HAP-1 (cell line): ENCODE measurements at regions not wholly inside any gene's neighbourhood (a gene's known extent, or its start where the extent isn't known, plus 50 kb on each side); places are given as distances from the start of the nearest gene placed in this dataset.
"Not testable (repeated sequence)": the region's sequence is repeated elsewhere in the genome, so short reads cannot be mapped to it uniquely, and the experiment has no call there.

Experiments
- DNase-seq, 2 experiments: peaks; one replicate each; pipeline ENCODE4 v3.0.0-alpha.2; 2016 to 2020; ENCODE audit warnings: low spot score in 2 of 2
- H3K27me3 ChIP-seq: fragments of 250-450 bp; sonication (Bioruptor Pico); 2 replicates; pipeline ENCODE4 v1.5.1; 2020; ENCODE audit warnings: low read depth, mild to moderate bottlenecking, moderate library complexity
- H3K36me3 ChIP-seq: fragments of 250-450 bp; sonication (Bioruptor Pico); replicated peaks from 2 replicates; pipeline ENCODE4 v1.5.1; 2020; ENCODE audit warnings: mild to moderate bottlenecking
- H3K4me1 ChIP-seq: fragments of 250-450 bp; sonication (Bioruptor Pico); 2 replicates; pipeline ENCODE4 v1.5.1; 2020; ENCODE audit warnings: mild to moderate bottlenecking
- H3K4me3 ChIP-seq: fragments of 250-450 bp; sonication (Bioruptor Pico); 2 replicates; pipeline ENCODE4 v1.5.1; 2020; ENCODE audit warnings: mild to moderate bottlenecking, moderate library complexity
- H3K9me3 ChIP-seq: fragments of 250-450 bp; sonication (Bioruptor Pico); 2 replicates; pipeline ENCODE4 v1.5.1; 2020; ENCODE audit warnings: mild to moderate bottlenecking, moderate library complexity
- in situ Hi-C: fragments of 300-500 bp; cut with MboI; formaldehyde crosslinking; loops from 3 replicates; pipeline ENCODE4 v1.14.3; 2020; ENCODE audit warnings: low sequenced_read_pairs, inconsistent platforms, mixed read lengths

- no peaks in the 10 kb centered on the region for H3K36me3 ChIP-seq
- H3K9me3 ChIP-seq: no peaks in the 10 kb centered on the region; the same call in 1 of the 2 replicates
- H3K27me3 ChIP-seq: no peaks in the 10 kb centered on the region
- no peaks in the 10 kb centered on the region for H3K4me1 ChIP-seq
- no peak overlapping the region for H3K4me3 ChIP-seq
- in situ Hi-C loops: no loop called here
- DNase-seq: no peak
These were observed 215.3 kb downstream of the FOXD4L6 start for GRCh38 chr9:40913096-40913719.

GRCh38 chr9:40912679-40913078 lies 215.8 kb downstream of the FOXD4L6 start:
- in situ Hi-C loops, DNase-seq, H3K9me3 ChIP-seq, H3K4me3 ChIP-seq, H3K4me1 ChIP-seq, H3K27me3 ChIP-seq, H3K36me3 ChIP-seq: not testable (repeated sequence)

GRCh38 chr9:40911647-40912046 lies 216.8 kb downstream of the FOXD4L6 start:
- no peaks in the 10 kb centered on the region for H3K36me3 ChIP-seq
- DNase-seq: no peak
- no peak overlapping the region for H3K4me3 ChIP-seq
- in situ Hi-C loops: no loop called here
- no peaks in the 10 kb centered on the region for H3K4me1 ChIP-seq
- H3K27me3 ChIP-seq: no peaks in the 10 kb centered on the region
- H3K9me3 ChIP-seq: no peaks in the 10 kb centered on the region; the same call in 1 of the 2 replicates

GRCh38 chr9:40910995-40911394 lies 217.5 kb downstream of the FOXD4L6 start:
- H3K9me3 ChIP-seq, H3K36me3 ChIP-seq, in situ Hi-C loops, H3K4me3 ChIP-seq, H3K4me1 ChIP-seq, H3K27me3 ChIP-seq, DNase-seq: not testable (repeated sequence)

- in situ Hi-C loops: no loop called here
- H3K4me1 ChIP-seq: no peaks in the 10 kb centered on the region
- H3K27me3 ChIP-seq: no peaks in the 10 kb centered on the region
- H3K36me3 ChIP-seq: no peaks in the 10 kb centered on the region
- H3K9me3 ChIP-seq: no peaks in the 10 kb centered on the region; the same call in 1 of the 2 replicates
- DNase-seq: no peak
- no peak overlapping the region for H3K4me3 ChIP-seq
These were observed 218.7 kb downstream of the FOXD4L6 start for GRCh38 chr9:40909821-40910220.

- in situ Hi-C loops, H3K4me1 ChIP-seq, H3K36me3 ChIP-seq, DNase-seq, H3K9me3 ChIP-seq, H3K27me3 ChIP-seq, H3K4me3 ChIP-seq: not testable (repeated sequence)
These were observed 219.4 kb downstream of the FOXD4L6 start for GRCh38 chr9:40909111-40909510.

- Histone ChIP-seq H3K4me3 (no peak overlapping the region), H3K36me3 (no peaks in the 10 kb centered on the region), H3K27me3 (no peaks in the 10 kb centered on the region), H3K9me3 (no peaks in the 10 kb centered on the region; the same call in 1 of the 2 replicates), H3K4me1 (no peaks in the 10 kb centered on the region)
- in situ Hi-C loops: no loop called here
- DNase-seq: no peak
These were observed 220.5 kb downstream of the FOXD4L6 start for GRCh38 chr9:40907657-40908624.

GRCh38 chr9:40906879-40907278 lies 221.6 kb downstream of the FOXD4L6 start:
- DNase-seq, H3K4me1 ChIP-seq, in situ Hi-C loops, H3K27me3 ChIP-seq, H3K4me3 ChIP-seq, H3K36me3 ChIP-seq, H3K9me3 ChIP-seq: not testable (repeated sequence)

GRCh38 chr9:40892315-40892714 lies 236.2 kb downstream of the FOXD4L6 start:
- H3K9me3 ChIP-seq, H3K36me3 ChIP-seq, H3K4me3 ChIP-seq, in situ Hi-C loops, H3K4me1 ChIP-seq, DNase-seq, H3K27me3 ChIP-seq: not testable (repeated sequence)

- H3K27me3 ChIP-seq, DNase-seq, H3K4me1 ChIP-seq, H3K36me3 ChIP-seq, H3K4me3 ChIP-seq, in situ Hi-C loops, H3K9me3 ChIP-seq: not testable (repeated sequence)
These were observed 242.6 kb downstream of the FOXD4L6 start for GRCh38 chr9:40885858-40886257.

- DNase-seq, H3K27me3 ChIP-seq, H3K9me3 ChIP-seq, H3K36me3 ChIP-seq, H3K4me1 ChIP-seq, in situ Hi-C loops, H3K4me3 ChIP-seq: not testable (repeated sequence)
These were observed 243.5 kb downstream of the FOXD4L6 start for GRCh38 chr9:40884902-40885490.

GRCh38 chr9:40884072-40884901 lies 244.2 kb downstream of the FOXD4L6 start:
- Histone ChIP-seq H3K36me3 (no peaks in the 10 kb centered on the region), H3K27me3 (no peaks in the 10 kb centered on the region), H3K9me3 (no peaks in the 10 kb centered on the region), H3K4me3 (no peak overlapping the region), H3K4me1 (no peaks in the 10 kb centered on the region)
- in situ Hi-C loops: no loop called here
- DNase-seq: no peak

GRCh38 chr9:40883423-40884071 lies 244.9 kb downstream of the FOXD4L6 start:
- in situ Hi-C loops, H3K4me3 ChIP-seq, H3K9me3 ChIP-seq, H3K4me1 ChIP-seq, H3K36me3 ChIP-seq, H3K27me3 ChIP-seq, DNase-seq: not testable (repeated sequence)
